ENCODE measurements at regions not wholly inside any gene's neighbourhood (a gene's known extent, or its start where the extent isn't known, plus 50 kb on each side); places are given as distances from the start of the nearest gene placed in this dataset.

DNA sequence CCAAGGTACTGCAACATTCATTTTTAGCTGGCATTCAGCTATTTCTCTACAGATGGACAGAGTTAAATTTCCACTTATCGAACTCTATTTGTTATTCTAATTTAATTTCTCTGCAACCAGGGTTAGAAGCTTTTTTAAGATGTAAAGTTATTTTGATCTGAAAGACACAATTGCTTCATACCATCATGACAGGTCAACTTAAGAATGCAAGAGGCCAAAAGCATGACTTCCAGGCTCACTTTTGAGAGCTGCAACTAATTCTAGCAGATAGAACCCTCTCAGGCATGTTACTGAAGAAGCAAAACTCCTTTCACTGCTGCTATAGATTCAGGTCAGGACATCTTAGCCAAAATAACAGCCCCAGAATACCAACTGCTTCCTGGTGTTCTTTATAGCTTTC, 86.5 kb upstream of the GALNT18 start:
- TF ChIP-seq, protein P1, sequence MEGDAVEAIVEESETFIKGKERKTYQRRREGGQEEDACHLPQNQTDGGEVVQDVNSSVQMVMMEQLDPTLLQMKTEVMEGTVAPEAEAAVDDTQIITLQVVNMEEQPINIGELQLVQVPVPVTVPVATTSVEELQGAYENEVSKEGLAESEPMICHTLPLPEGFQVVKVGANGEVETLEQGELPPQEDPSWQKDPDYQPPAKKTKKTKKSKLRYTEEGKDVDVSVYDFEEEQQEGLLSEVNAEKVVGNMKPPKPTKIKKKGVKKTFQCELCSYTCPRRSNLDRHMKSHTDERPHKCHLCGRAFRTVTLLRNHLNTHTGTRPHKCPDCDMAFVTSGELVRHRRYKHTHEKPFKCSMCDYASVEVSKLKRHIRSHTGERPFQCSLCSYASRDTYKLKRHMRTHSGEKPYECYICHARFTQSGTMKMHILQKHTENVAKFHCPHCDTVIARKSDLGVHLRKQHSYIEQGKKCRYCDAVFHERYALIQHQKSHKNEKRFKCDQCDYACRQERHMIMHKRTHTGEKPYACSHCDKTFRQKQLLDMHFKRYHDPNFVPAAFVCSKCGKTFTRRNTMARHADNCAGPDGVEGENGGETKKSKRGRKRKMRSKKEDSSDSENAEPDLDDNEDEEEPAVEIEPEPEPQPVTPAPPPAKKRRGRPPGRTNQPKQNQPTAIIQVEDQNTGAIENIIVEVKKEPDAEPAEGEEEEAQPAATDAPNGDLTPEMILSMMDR (IDR thresholded peaks at IDR 0.05): no peak
- DNase-seq (ENCODE audit: low spot score) (no peak), ATAC-seq (ENCODE audit: low FRiP score) (no peak)

DNA sequence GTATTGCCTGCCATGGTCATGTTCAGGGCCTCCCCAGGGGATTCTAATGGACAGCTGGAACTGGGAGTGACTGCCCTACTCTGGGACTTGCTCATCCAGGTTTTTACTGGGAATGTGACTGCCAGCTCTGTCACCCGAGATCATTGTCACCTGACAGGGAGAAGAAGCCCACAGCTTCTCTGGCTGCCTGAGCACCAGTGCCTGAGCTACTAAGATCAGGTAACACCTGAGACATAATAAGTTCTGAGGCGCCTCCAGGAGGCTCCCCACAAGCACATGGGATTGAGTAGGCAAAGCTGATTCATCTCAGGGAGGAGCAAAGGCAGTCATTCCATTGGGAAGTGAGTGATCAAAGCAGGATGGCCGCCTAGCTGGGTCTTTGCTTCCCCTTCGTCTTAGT, 84.2 kb upstream of the GALNT18 start:
- no peak for ATAC-seq (ENCODE audit: low FRiP score)
- TF ChIP-seq, protein P1 (IDR thresholded peaks at IDR 0.05): no peak
- DNase-seq (ENCODE audit: low spot score): no peak

DNA sequence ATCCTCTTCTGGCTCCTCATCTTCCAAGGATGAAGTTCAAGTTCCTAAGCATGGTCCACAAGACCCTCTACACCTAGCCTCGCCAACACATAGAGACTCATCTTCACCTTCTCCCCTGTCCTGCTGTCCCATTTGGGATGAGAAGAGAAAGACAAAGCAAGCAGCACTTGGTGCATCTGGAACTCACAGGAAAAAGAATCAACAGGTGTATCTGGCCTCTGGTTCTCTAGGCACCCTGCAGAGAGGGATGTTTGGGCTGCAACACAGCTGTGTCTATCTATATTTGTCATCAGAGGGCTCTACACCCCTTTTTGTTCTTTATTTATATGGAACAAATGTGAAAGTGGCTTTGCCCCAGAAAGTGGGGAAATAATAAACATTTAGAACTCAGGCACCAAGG, 82.1 kb upstream of the GALNT18 start:
- ATAC-seq (ENCODE audit: low FRiP score): no peak
- TF ChIP-seq, protein P1 (IDR thresholded peaks at IDR 0.05): no peak
- DNase-seq (ENCODE audit: low spot score): no peak

DNA sequence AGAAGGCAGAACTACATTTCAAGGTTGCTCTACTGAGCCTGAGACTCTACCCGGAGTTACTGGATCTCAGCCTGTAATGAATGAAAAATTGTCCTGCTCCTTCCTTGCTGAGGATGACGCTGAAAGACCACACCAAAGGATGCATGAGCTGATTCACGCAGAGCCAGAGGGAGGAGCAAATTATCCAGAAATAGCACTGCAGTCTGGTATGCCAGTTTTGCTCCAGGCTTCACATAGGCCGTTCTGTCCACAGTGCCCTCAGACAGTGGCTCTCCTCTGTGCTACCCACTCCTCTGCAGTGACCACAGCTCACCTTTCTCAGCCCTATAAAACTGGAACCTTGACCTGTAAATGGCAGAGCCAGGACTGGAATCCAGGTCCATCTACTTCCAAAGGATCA, 79.3 kb upstream of the GALNT18 start:
- TF ChIP-seq, protein P1 (IDR thresholded peaks at IDR 0.05): no peak
- no peak for ATAC-seq (ENCODE audit: low FRiP score)

DNA sequence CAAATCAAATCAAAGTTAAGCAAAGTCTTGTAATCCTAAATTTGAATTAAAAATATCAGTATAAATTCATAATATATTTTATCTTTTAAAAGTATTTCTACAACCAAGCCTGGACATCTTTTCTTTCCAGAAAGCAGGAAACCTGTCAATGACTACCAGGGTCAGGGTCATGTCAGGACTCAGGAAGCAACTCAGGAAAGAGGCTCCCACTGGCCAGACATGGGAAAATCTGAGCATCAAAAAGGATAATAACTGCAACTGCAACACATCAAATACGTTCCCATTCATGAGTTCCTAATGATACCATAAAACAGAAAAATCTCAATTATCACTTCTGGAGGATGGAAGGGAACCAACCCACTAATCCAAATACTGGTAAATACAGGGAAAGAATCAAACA, 76.0 kb upstream of the GALNT18 start:
- TF ChIP-seq, protein P1 (IDR thresholded peaks at IDR 0.05): no peak
- no peak for DNase-seq (ENCODE audit: low spot score)
- no peak for ATAC-seq (ENCODE audit: low FRiP score)

More for the DNA sequence above, 79.3 kb upstream of the GALNT18 start:
- no peak for DNase-seq (ENCODE audit: low spot score)

DNA sequence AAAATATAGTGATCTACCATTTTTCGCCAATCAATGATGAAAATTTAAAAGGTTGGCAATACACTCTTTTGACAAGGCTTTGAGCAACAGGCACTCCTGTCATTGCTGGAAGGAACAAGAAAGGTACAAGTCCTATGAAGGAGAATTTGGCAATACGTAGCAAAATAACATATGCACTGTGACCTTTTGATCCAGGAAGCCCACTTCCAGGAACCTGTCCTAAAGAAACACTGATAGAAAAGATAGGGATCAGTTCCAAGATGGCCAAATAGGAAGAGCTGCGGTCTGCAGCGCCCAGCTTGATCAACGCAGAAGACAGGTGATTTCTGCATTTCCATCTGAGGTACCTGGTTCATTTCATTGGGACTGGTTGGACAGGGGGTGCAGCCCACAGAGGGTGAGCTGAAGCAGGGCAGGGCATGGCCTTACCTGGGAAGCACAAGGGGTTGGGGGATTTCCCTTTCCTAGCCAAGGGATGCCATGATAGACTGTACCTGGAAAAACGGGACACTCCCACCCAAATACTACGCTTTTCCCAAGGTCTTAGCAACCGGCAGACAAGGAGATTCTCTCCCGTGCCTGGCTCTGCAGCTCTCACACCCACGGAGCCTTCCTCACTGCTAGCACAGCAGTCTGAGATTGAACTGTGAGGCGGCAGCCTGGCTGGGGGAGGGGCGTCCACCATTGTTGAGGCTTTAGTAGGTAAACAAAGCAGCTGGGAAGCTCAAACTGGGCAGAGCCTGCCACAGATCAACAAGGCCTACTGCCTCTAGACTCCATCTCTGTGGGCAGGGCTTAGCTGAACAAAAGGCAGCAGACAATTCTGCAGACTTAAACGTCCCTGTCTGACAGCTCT, 69.7 kb upstream of the GALNT18 start:
- no peak for DNase-seq (ENCODE audit: low spot score)
- TF ChIP-seq, protein P1 (IDR thresholded peaks at IDR 0.05): no peak
- ATAC-seq (ENCODE audit: low FRiP score): no peak

DNA sequence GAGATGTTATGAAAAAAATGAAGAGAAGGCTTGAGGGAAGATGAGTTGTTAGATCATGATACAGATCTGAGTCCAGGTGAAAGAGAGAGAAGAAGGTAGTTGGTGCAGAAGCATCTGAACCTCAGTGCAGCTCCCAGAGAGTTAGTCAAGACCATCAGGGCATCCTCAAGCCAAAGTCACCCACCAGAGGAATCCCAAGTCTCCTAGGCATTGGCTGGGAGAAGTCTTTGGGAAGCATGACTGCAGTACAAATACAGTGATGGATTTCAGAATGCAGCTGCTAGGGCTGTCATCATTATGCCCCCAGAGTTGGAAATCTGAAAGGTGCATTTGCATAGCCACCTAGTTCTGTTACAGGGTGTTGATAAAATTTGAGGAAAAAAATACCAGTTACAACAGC, 59.7 kb upstream of the GALNT18 start:
- no peak for DNase-seq (ENCODE audit: low spot score)
- TF ChIP-seq, protein P1 (IDR thresholded peaks at IDR 0.05): no peak
- ATAC-seq (ENCODE audit: low FRiP score): no peak
